H9 (cell line): ENCODE measurements at regions not wholly inside any gene's neighbourhood (a gene's known extent, or its start where the extent isn't known, plus 50 kb on each side); places are given as distances from the start of the nearest gene placed in this dataset.

Experiments
- DNase-seq: peaks from one replicate; pipeline ENCODE4 v3.0.0-alpha.2; 2017
- H2AFZ ChIP-seq: one replicate; pipeline ENCODE4 v1.6.1; 2013; ENCODE audit warnings: mild to moderate bottlenecking, low read length, control low read depth, moderate library complexity
- H2AK5ac ChIP-seq: 2 replicates; pipeline ENCODE4 v1.6.1; 2013; ENCODE audit warnings: low read length, control low read depth, mixed read lengths; ENCODE audit not compliant: insufficient read length
- H2BK120ac ChIP-seq: one replicate; pipeline ENCODE4 v1.6.1; 2013; ENCODE audit warnings: low read depth, mild to moderate bottlenecking, low read length, control low read depth, inconsistent platforms; ENCODE audit not compliant: poor library complexity, severe bottlenecking
- H2BK12ac ChIP-seq: 2 replicates; pipeline ENCODE4 v1.6.1; 2013; ENCODE audit warnings: low read length, control low read depth, mixed read lengths, low read depth; ENCODE audit not compliant: insufficient read length
- H2BK15ac ChIP-seq: 2 replicates; pipeline ENCODE4 v1.6.1; 2013; ENCODE audit warnings: low read depth, low read length, control low read depth
- H2BK20ac ChIP-seq: one replicate; pipeline ENCODE4 v1.6.1; 2013; ENCODE audit warnings: low read depth, mild to moderate bottlenecking, low read length, control low read depth, inconsistent platforms; ENCODE audit not compliant: poor library complexity, severe bottlenecking
- H2BK5ac ChIP-seq: 2 replicates; pipeline ENCODE4 v1.6.1; 2013; ENCODE audit warnings: low read length, control low read depth, mixed read lengths; ENCODE audit not compliant: insufficient read length
- H3K14ac ChIP-seq: 2 replicates; pipeline ENCODE4 v1.6.1; 2013; ENCODE audit warnings: low read length, control low read depth; ENCODE audit not compliant: insufficient read depth
- H3K18ac ChIP-seq: 2 replicates; pipeline ENCODE4 v1.6.1; 2013; ENCODE audit warnings: low read depth, mild to moderate bottlenecking, mixed read lengths, low read length, control low read depth; ENCODE audit not compliant: insufficient read length
- H3K23ac ChIP-seq: 2 replicates; pipeline ENCODE4 v1.6.1; 2013; ENCODE audit warnings: low read length, control low read depth, mixed read lengths, low read depth; ENCODE audit not compliant: insufficient read length
- H3K23me2 ChIP-seq: 2 replicates; pipeline ENCODE4 v1.6.1; 2013; ENCODE audit warnings: low read depth, mild to moderate bottlenecking, mixed read lengths, low read length, control low read depth; ENCODE audit not compliant: insufficient read length, poor library complexity, severe bottlenecking
- H3K27ac ChIP-seq: 2 replicates; pipeline ENCODE4 v1.5.1; 2013; ENCODE audit warnings: low read length, control low read depth, mixed read lengths, low read depth; ENCODE audit not compliant: insufficient read length
- H3K27me3 ChIP-seq: 2 replicates; pipeline ENCODE4 v1.6.1; 2013; ENCODE audit warnings: low read length, control low read depth, inconsistent platforms; ENCODE audit not compliant: insufficient read depth
- H3K4ac ChIP-seq: 2 replicates; pipeline ENCODE4 v1.6.1; 2013; ENCODE audit warnings: low read depth, mild to moderate bottlenecking, control low read depth, inconsistent platforms, low read length, moderate library complexity
- H3K4me1 ChIP-seq: 2 replicates; pipeline ENCODE4 v1.6.1; 2013; ENCODE audit warnings: low read length, control low read depth, inconsistent platforms; ENCODE audit not compliant: insufficient read depth
- H3K4me2 ChIP-seq: 2 replicates; pipeline ENCODE4 v1.6.1; 2013; ENCODE audit warnings: low read length, control low read depth, mixed read lengths; ENCODE audit not compliant: insufficient read length, insufficient read depth
- H3K56ac ChIP-seq: 2 replicates; pipeline ENCODE4 v1.6.1; 2013; ENCODE audit warnings: low read depth, mild to moderate bottlenecking, mixed read lengths, low read length, control low read depth; ENCODE audit not compliant: insufficient read length
- H3K79me1 ChIP-seq: 2 replicates; pipeline ENCODE4 v1.6.1; 2013; ENCODE audit warnings: low read depth, mild to moderate bottlenecking, moderate library complexity, low read length, control low read depth, inconsistent platforms; ENCODE audit not compliant: insufficient read depth, poor library complexity, severe bottlenecking
- H3K79me2 ChIP-seq: 2 replicates; pipeline ENCODE4 v1.6.1; 2013; ENCODE audit warnings: low read length, control low read depth, inconsistent platforms; ENCODE audit not compliant: insufficient read depth
- H3K9ac ChIP-seq: 2 replicates; pipeline ENCODE4 v1.6.1; 2013; ENCODE audit warnings: low read length, control low read depth, mixed read lengths; ENCODE audit not compliant: insufficient read length; ENCODE audit errors: extremely low read depth
- H3K9me3 ChIP-seq: one replicate; pipeline ENCODE4 v1.6.1; 2013; ENCODE audit warnings: low read depth, low read length, inconsistent platforms; ENCODE audit not compliant: control insufficient read depth
- H3T11ph ChIP-seq: one replicate; pipeline ENCODE4 v1.6.1; 2013; ENCODE audit warnings: mild to moderate bottlenecking, low read length, control low read depth, inconsistent platforms
- H4K20me1 ChIP-seq: one replicate; pipeline ENCODE4 v1.6.1; 2013; ENCODE audit not compliant: control insufficient read depth, insufficient read length, insufficient read depth
- H4K5ac ChIP-seq: 2 replicates; pipeline ENCODE4 v1.6.1; 2013; ENCODE audit warnings: low read depth, mild to moderate bottlenecking, mixed read lengths, low read length, control low read depth; ENCODE audit not compliant: insufficient read length
- H4K8ac ChIP-seq: replicated peaks from 2 replicates; pipeline ENCODE4 v1.6.1; 2013; ENCODE audit warnings: low read length, control low read depth, mixed read lengths, low read depth; ENCODE audit not compliant: insufficient read length
- H4K91ac ChIP-seq: 2 replicates; pipeline ENCODE4 v1.6.1; 2013; ENCODE audit warnings: low read depth, mild to moderate bottlenecking, moderate library complexity, mixed read lengths, low read length, control low read depth; ENCODE audit not compliant: insufficient read length
- H3K27ac Mint-ChIP-seq, 3 experiments: 2 replicates in 2 of 3; 3 replicates in 1 of 3; pipeline ENCODE4 v1.8.0; 2020 to 2021; ENCODE audit warnings: mixed read lengths in 3 of 3, mild to moderate bottlenecking in 1 of 3, moderate library complexity in 1 of 3
- H3K27me3 Mint-ChIP-seq: 2 replicates; pipeline ENCODE4 v1.8.0; 2021; ENCODE audit warnings: low read depth, mild to moderate bottlenecking, moderate library complexity, mixed read lengths
- H3K36me3 Mint-ChIP-seq, 3 experiments: 2 replicates in 2 of 3; 3 replicates in 1 of 3; pipeline ENCODE4 v1.8.0; 2020 to 2021; ENCODE audit warnings: low read depth in 3 of 3, mixed read lengths in 3 of 3; ENCODE audit not compliant: insufficient read depth in 1 of 3
- H3K4me1 Mint-ChIP-seq, 2 experiments: 2 replicates each; pipeline ENCODE4 v1.8.0; 2020; ENCODE audit warnings: mixed read lengths in 2 of 2
- H3K4me3 Mint-ChIP-seq, 2 experiments: 2 replicates in 1 of 2; 3 replicates in 1 of 2; pipeline ENCODE4 v1.8.0; 2020 to 2021; ENCODE audit warnings: mild to moderate bottlenecking in 2 of 2, mixed read lengths in 2 of 2, moderate library complexity in 1 of 2
- H3K9me3 Mint-ChIP-seq, 2 experiments: 2 replicates in 1 of 2; 3 replicates in 1 of 2; pipeline ENCODE4 v1.8.0; 2020; ENCODE audit warnings: mild to moderate bottlenecking in 2 of 2, mixed read lengths in 2 of 2, moderate library complexity in 1 of 2
- WGBS: extraction: QIAGEN DNeasy Blood & Tissue Kit; methylation state at CpG from one replicate; pipeline ENCODE4 v1.1.7; 2013; ENCODE audit warnings: missing lambda C conversion rate, low lambda C conversion rate, mixed read lengths; ENCODE audit not compliant: insufficient read length; ENCODE audit errors: extremely low coverage; 5-methylcytosine and 5-hydroxymethylcytosine counted together
- TF ChIP-seq, protein P1 (sequence below): fragments of 200-600 bp; sonication (generic); conservative IDR thresholded peaks from 3 replicates; pipeline ENCODE4 v1.8.0; 2021; ENCODE audit warnings: antibody characterized with exemption, mild to moderate bottlenecking

DNA sequence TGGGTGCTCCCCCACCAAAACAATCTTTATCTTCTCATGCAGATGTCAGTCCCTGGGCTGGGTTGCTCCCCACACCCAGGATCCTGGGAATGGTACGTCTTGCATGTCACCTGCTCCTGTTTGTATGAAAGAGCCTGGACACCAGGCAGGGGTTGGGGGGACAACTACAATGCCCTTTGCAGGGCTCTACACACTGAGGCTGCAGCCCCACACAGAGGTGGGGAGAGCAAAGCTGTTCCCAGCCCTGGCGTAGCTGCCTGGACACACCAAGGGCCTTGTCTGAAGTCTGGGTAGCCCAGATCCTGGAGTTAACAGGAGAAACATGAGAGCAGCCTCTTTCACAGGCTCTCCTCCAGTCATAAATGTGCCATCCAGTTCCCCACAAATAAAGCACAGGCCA, 61.2 kb upstream of the TMEM72 start:
- Histone ChIP-seq H3K4me2 (no peak overlapping the region), H2BK120ac (no peak overlapping the region), H2BK12ac (no peak overlapping the region), H3K23me2 (no peaks in the 10 kb centered on the region), H4K91ac (no peak overlapping the region), H3K23ac (no peak overlapping the region), H3K56ac (no peak overlapping the region), H3K18ac (no peak overlapping the region), H3T11ph (no peak overlapping the region), H3K14ac (no peak overlapping the region; the same call in 1 of the 2 replicates), H2AK5ac (no peak overlapping the region), H3K4me1 (no peaks in the 10 kb centered on the region), H3K4ac (no peak overlapping the region), H4K8ac (no peak overlapping the region), H3K79me2 (no peaks in the 10 kb centered on the region), H3K79me1 (no peaks in the 10 kb centered on the region), H2BK15ac (no peak overlapping the region), H4K20me1 (no peaks in the 10 kb centered on the region), H2AFZ (no peak overlapping the region), H3K9me3 (no peaks in the 10 kb centered on the region), H3K27me3 (no peaks in the 10 kb centered on the region; the same call in 1 of the 2 replicates), H4K5ac (no peak overlapping the region), H2BK20ac (no peak overlapping the region), H2BK5ac (no peak overlapping the region), H3K27ac (no peak overlapping the region), H3K9ac (no peak overlapping the region)
- Mint-ChIP-seq H3K27me3 (peaks cover 15% of the 10 kb centered on the region), H3K9me3 (peaks cover 0 to 3% of the 10 kb centered on the region in 2 experiments; a peak in 3 of 5 replicates), H3K4me1 (peaks cover 10% of the 10 kb centered on the region in 2 experiments), H3K36me3 (no peaks in the 10 kb centered on the region; a peak in 2 of 7 replicates), H3K4me3 (no peak overlapping the region), H3K27ac (no peak overlapping the region)
- WGBS, result no CpG with 5 or more reads among the region's 2 CpGs
- DNase-seq, result no peak
- TF ChIP-seq, protein P1, sequence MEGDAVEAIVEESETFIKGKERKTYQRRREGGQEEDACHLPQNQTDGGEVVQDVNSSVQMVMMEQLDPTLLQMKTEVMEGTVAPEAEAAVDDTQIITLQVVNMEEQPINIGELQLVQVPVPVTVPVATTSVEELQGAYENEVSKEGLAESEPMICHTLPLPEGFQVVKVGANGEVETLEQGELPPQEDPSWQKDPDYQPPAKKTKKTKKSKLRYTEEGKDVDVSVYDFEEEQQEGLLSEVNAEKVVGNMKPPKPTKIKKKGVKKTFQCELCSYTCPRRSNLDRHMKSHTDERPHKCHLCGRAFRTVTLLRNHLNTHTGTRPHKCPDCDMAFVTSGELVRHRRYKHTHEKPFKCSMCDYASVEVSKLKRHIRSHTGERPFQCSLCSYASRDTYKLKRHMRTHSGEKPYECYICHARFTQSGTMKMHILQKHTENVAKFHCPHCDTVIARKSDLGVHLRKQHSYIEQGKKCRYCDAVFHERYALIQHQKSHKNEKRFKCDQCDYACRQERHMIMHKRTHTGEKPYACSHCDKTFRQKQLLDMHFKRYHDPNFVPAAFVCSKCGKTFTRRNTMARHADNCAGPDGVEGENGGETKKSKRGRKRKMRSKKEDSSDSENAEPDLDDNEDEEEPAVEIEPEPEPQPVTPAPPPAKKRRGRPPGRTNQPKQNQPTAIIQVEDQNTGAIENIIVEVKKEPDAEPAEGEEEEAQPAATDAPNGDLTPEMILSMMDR, result no peak
